NCI-H460 (cell line): ENCODE measurements at regions not wholly inside any gene's neighbourhood (a gene's known extent, or its start where the extent isn't known, plus 50 kb on each side); places are given as distances from the start of the nearest gene placed in this dataset.
"Not testable (repeated sequence)": the region's sequence is repeated elsewhere in the genome, so short reads cannot be mapped to it uniquely, and the experiment has no call there.

Experiments
- DNase-seq: peaks from one replicate; pipeline ENCODE4 v3.0.0-alpha.2; 2016; ENCODE audit warnings: low read depth; ENCODE audit errors: extremely low read depth

GRCh38 chr17:77036841-77037381 is 103.9 kb upstream of the SEC14L1 start:
- DNase-seq: no peak

- no peak for DNase-seq
Measured at GRCh38 chr17:77037943-77038342, 102.8 kb upstream of the SEC14L1 start.

- DNase-seq: no peak
Measured at GRCh38 chr17:77038884-77039555, 101.7 kb upstream of the SEC14L1 start.

- DNase-seq: no peak
Measured at GRCh38 chr17:77042476-77043231, 98.1 kb upstream of the SEC14L1 start.

- DNase-seq: no peak
Measured at GRCh38 chr17:77045441-77046041, 95.2 kb upstream of the SEC14L1 start.

GRCh38 chr17:77049440-77049839 is 91.3 kb upstream of the SEC14L1 start:
- no peak for DNase-seq

- DNase-seq: not testable (repeated sequence)
Measured at GRCh38 chr17:77050901-77051300, 89.9 kb upstream of the SEC14L1 start.

- DNase-seq: no peak
Measured at GRCh38 chr17:77054936-77055335, 85.8 kb upstream of the SEC14L1 start.

GRCh38 chr17:77055453-77055852 is 85.3 kb upstream of the SEC14L1 start:
- no peak for DNase-seq

- no peak for DNase-seq
Measured at GRCh38 chr17:77058016-77058415, 82.8 kb upstream of the SEC14L1 start.

GRCh38 chr17:77061669-77062068 is 79.1 kb upstream of the SEC14L1 start:
- no peak for DNase-seq

- no peak for DNase-seq
Measured at GRCh38 chr17:77064598-77064997, 76.2 kb upstream of the SEC14L1 start.

- DNase-seq: no peak
Measured at GRCh38 chr17:77066165-77066564, 74.6 kb upstream of the SEC14L1 start.

- DNase-seq: peak; percentile 47
Measured at GRCh38 chr17:77066726-77067409, 73.9 kb upstream of the SEC14L1 start.

GRCh38 chr17:77068915-77069314 is 71.9 kb upstream of the SEC14L1 start:
- no peak for DNase-seq

GRCh38 chr17:77070888-77071279 is 69.9 kb upstream of the SEC14L1 start:
- no peak for DNase-seq

GRCh38 chr17:77071925-77072490 is 68.8 kb upstream of the SEC14L1 start:
- no peak for DNase-seq

- DNase-seq: no peak
Measured at GRCh38 chr17:77072670-77073069, 68.1 kb upstream of the SEC14L1 start.

- DNase-seq: no peak
Measured at GRCh38 chr17:77074681-77075080, 66.1 kb upstream of the SEC14L1 start.

GRCh38 chr17:77076124-77076830 is 64.5 kb upstream of the SEC14L1 start:
- DNase-seq: no peak
